GM18870 (cell line): ENCODE measurements at regions not wholly inside any gene's neighbourhood (a gene's known extent, or its start where the extent isn't known, plus 50 kb on each side); places are given as distances from the start of the nearest gene placed in this dataset.
A peak's percentile ranks its signal among the peaks of the same experiment; 100 is the strongest.
"Not testable (repeated sequence)": the region's sequence is repeated elsewhere in the genome, so short reads cannot be mapped to it uniquely, and the experiment has no call there.

Source experiments
- ATAC-seq: cut with Tn5 transposase; IDR thresholded peaks from one replicate; pipeline ENCODE4 v1.9.1; 2021; ENCODE audit warnings: moderate library complexity; ENCODE audit not compliant: unreplicated experiment

GRCh38 chr20:1845163-1845523 is 50.1 kb upstream of the SIRPA start:
- no peak for ATAC-seq

- peak; percentile 88 for ATAC-seq
These were observed 50.7 kb upstream of the SIRPA start for GRCh38 chr20:1844325-1845162.

GRCh38 chr20:1842281-1842680 is 52.9 kb upstream of the SIRPA start:
- ATAC-seq, result no peak

- no peak for ATAC-seq
These were observed 53.6 kb upstream of the SIRPA start for GRCh38 chr20:1841554-1842140.

GRCh38 chr20:1840817-1841553 is 54.2 kb upstream of the SIRPA start:
- no peak for ATAC-seq

- ATAC-seq, result not testable (repeated sequence)
These were observed 55.6 kb upstream of the SIRPA start for GRCh38 chr20:1839376-1840317.

- no peak for ATAC-seq
These were observed 56.5 kb upstream of the SIRPA start for GRCh38 chr20:1838556-1839279.

GRCh38 chr20:1835186-1836035 is 59.8 kb upstream of the SIRPA start:
- no peak for ATAC-seq

- no peak for ATAC-seq
These were observed 61.2 kb upstream of the SIRPA start for GRCh38 chr20:1833728-1834726.

GRCh38 chr20:1833216-1833615 is 62.0 kb upstream of the SIRPA start:
- no peak for ATAC-seq

- ATAC-seq, result no peak
These were observed 62.6 kb upstream of the SIRPA start for GRCh38 chr20:1832634-1833033.

- no peak for ATAC-seq
These were observed 63.6 kb upstream of the SIRPA start for GRCh38 chr20:1831606-1832005.

- ATAC-seq, result no peak
These were observed 64.1 kb upstream of the SIRPA start for GRCh38 chr20:1831096-1831495.

GRCh38 chr20:1830240-1830639 is 65.0 kb upstream of the SIRPA start:
- ATAC-seq, result no peak

GRCh38 chr20:1829531-1829930 is 65.7 kb upstream of the SIRPA start:
- no peak for ATAC-seq

GRCh38 chr20:1828786-1829131 is 66.4 kb upstream of the SIRPA start:
- ATAC-seq, result no peak

GRCh38 chr20:1827974-1828785 is 67.0 kb upstream of the SIRPA start:
- ATAC-seq, result no peak
